A673 (cell line): ENCODE measurements at regions not wholly inside any gene's neighbourhood (a gene's known extent, or its start where the extent isn't known, plus 50 kb on each side); places are given as distances from the start of the nearest gene placed in this dataset.

Experiments
- BruUV-seq: library from RNA; stranded (reverse); fragments of 400-500 nt; replicated peaks from 2 replicates; lab custom pipeline; 2021; lab: Mats Ljungman, UMichigan
- CTCF ChIA-PET: fragments of 300-600 bp; sonication (Branson Sonifier 250); formaldehyde crosslinking; loops from one replicate; lab custom pipeline; 2022; ENCODE audit warnings: antibody characterized with exemption; lab: Charles Lee
- POLR2A ChIA-PET: fragments of 300-600 bp; sonication (Branson Sonifier 250); formaldehyde crosslinking; loops from one replicate; lab custom pipeline; 2022; ENCODE audit warnings: antibody characterized with exemption; ENCODE audit not compliant: low non-redundant PET; lab: Charles Lee
- DNase-seq: peaks from one replicate; pipeline ENCODE4 v3.0.0-alpha.2; 2015; ENCODE audit warnings: low spot score
- H3K27ac ChIP-seq: fragments of 200-600 bp; sonication (generic); 2 replicates; pipeline ENCODE4 v1.5.1; 2016; ENCODE audit warnings: mixed run types, low read depth, mild to moderate bottlenecking, mixed read lengths, antibody characterized with exemption, low read length; ENCODE audit not compliant: poor library complexity, severe bottlenecking
- H3K27me3 ChIP-seq: fragments of 200-600 bp; sonication (generic); replicated peaks from 2 replicates; pipeline ENCODE4 v1.6.1; 2017; ENCODE audit warnings: mixed run types, low read depth, mild to moderate bottlenecking, mixed read lengths, antibody characterized with exemption, low read length; ENCODE audit not compliant: insufficient read depth, poor library complexity
- H3K36me3 ChIP-seq: fragments of 200-600 bp; sonication (generic); 2 replicates; pipeline ENCODE4 v1.6.1; 2016; ENCODE audit warnings: mixed run types, mild to moderate bottlenecking, mixed read lengths, antibody characterized with exemption, low read length; ENCODE audit not compliant: insufficient read depth, poor library complexity, severe bottlenecking
- H3K4me1 ChIP-seq: fragments of 200-600 bp; sonication (generic); 2 replicates; pipeline ENCODE4 v1.6.1; 2017; ENCODE audit warnings: mixed run types, mild to moderate bottlenecking, mixed read lengths, antibody characterized with exemption, low read length; ENCODE audit not compliant: insufficient read depth, poor library complexity, severe bottlenecking
- H3K4me3 ChIP-seq: fragments of 200-600 bp; sonication (generic); 2 replicates; pipeline ENCODE4 v1.5.1; 2016; ENCODE audit warnings: low read depth, mixed run types, mild to moderate bottlenecking, mixed read lengths, low read length; ENCODE audit not compliant: poor library complexity, severe bottlenecking
- H3K9me3 ChIP-seq: fragments of 200-600 bp; sonication (generic); 2 replicates; pipeline ENCODE4 v1.6.1; 2016; ENCODE audit warnings: mixed run types, low read depth, mild to moderate bottlenecking, mixed read lengths, antibody characterized with exemption, low read length; ENCODE audit not compliant: poor library complexity, severe bottlenecking
- EZH2 ChIP-seq: fragments of 200-600 bp; sonication (generic); IDR thresholded peaks from 2 replicates; pipeline ENCODE4 v1.6.1; 2017; ENCODE audit warnings: borderline replicate concordance, low read depth, mild to moderate bottlenecking, mixed read lengths, antibody characterized with exemption, low read length; ENCODE audit not compliant: poor library complexity, severe bottlenecking
- intact Hi-C: fragments of 100-400 bp; cut with micrococcal nuclease; formaldehyde crosslinking; loops from one replicate; pipeline ENCODE4 v1.10.0; 2022; ENCODE audit not compliant: unreplicated experiment
- TF ChIP-seq, protein P1 (sequence below): fragments of 300-800, 200-600 bp; sonication (generic); conservative IDR thresholded peaks from 2 replicates; pipeline ENCODE4 v1.5.1; 2017; ENCODE audit warnings: low read depth, mild to moderate bottlenecking, antibody characterized with exemption, low read length, moderate library complexity, mixed read lengths

DNA sequence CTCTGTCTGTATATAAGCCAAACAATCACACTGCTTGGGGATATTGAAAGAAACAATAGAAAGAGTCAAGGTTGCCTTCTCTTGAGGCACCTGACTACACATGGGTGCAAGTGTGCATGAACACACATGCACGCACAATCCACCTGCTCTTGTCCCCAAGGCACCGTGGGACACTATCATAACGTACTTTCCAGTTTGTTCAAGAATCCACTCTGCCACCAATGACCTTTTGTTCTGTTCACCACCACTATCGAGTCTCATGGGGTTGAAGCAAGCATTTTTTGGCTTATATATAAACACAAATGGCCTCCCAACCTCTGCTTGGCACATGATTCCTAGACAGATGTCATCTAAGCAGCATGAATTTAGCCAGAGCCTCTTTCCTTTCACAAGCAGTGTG is 365.4 kb downstream of the EMP1 start:
- Histone ChIP-seq H3K9me3 (no peaks in the 10 kb centered on the region), H3K36me3 (no peaks in the 10 kb centered on the region), H3K27me3 (peaks cover 57% of the 10 kb centered on the region), H3K27ac (no peak overlapping the region), H3K4me3 (no peak overlapping the region), H3K4me1 (no peaks in the 10 kb centered on the region)
- intact Hi-C loops: no loop called here
- TF ChIP-seq, protein P1, sequence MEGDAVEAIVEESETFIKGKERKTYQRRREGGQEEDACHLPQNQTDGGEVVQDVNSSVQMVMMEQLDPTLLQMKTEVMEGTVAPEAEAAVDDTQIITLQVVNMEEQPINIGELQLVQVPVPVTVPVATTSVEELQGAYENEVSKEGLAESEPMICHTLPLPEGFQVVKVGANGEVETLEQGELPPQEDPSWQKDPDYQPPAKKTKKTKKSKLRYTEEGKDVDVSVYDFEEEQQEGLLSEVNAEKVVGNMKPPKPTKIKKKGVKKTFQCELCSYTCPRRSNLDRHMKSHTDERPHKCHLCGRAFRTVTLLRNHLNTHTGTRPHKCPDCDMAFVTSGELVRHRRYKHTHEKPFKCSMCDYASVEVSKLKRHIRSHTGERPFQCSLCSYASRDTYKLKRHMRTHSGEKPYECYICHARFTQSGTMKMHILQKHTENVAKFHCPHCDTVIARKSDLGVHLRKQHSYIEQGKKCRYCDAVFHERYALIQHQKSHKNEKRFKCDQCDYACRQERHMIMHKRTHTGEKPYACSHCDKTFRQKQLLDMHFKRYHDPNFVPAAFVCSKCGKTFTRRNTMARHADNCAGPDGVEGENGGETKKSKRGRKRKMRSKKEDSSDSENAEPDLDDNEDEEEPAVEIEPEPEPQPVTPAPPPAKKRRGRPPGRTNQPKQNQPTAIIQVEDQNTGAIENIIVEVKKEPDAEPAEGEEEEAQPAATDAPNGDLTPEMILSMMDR: no peak
- no peak for TF ChIP-seq EZH2
- ChIA-PET CTCF (no interaction called here), POLR2A (no interaction called here)
- no TSS peak for BruUV-seq
- no peak for DNase-seq

DNA sequence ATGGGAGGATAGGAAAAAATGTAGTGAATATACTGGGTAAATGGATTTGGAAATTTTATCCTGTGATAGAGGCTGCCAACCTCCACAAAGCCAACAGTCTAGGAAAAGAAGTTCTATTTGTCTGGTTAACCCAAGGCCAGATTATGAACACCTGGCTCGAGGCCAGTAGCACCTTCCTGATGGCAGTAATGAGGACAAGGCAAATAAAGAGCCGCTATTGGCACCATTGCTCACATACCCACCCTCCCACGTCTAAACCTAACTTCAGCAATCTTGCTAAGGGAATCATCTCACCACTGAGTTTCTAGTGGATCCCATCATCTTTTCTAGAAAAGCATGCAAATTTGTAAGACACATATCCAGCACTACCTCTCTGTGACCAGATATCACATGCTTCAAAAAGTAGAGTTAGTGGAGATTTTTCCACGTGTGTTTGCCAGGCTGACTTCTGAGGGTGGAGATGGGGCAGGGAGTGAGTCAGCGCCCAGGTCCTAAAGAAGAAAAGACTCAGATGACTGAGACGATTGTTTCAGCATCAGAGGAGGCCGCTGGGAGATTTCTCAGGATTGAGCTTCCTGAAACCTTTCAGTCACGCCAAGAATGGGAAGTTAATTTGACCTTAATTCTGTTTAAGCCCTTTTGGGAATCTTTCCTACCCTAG is 362.9 kb downstream of the EMP1 start:
- Histone ChIP-seq H3K4me3 (no peak overlapping the region), H3K27ac (no peak overlapping the region), H3K36me3 (no peaks in the 10 kb centered on the region), H3K9me3 (no peaks in the 10 kb centered on the region), H3K27me3 (peaks cover 57% of the 10 kb centered on the region), H3K4me1 (no peaks in the 10 kb centered on the region)
- no peak for DNase-seq
- BruUV-seq: no TSS peak
- no peak for TF ChIP-seq EZH2
- CTCF ChIA-PET: no interaction called here
- POLR2A ChIA-PET: no interaction called here
- intact Hi-C loops: no loop called here

DNA sequence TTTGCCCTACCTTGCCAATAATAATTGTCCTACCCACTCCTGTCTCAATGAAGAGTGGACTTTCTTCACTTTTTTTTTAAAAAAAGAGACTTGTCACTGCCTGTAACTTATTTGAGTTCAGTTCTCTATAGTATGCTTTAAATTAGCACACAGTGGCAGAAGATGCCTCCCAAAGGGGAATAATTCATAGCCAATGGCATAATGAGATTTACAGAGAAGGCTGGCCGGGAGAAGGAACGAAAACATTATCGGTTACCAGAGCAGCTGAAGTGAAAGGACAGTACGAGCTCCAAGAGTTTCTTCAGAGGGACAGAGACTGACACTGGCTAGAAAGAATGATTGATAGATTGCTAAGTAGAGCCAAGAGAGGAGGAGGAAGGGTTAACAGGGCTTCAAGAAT is 356.3 kb downstream of the EMP1 start:
- intact Hi-C loops: no loop called here
- Histone ChIP-seq H3K27me3 (peaks cover 84% of the 10 kb centered on the region), H3K27ac (no peak overlapping the region), H3K36me3 (no peaks in the 10 kb centered on the region), H3K4me1 (no peaks in the 10 kb centered on the region), H3K9me3 (no peaks in the 10 kb centered on the region), H3K4me3 (no peak overlapping the region)
- no peak for TF ChIP-seq EZH2
- TF ChIP-seq, protein P1: no peak
- no peak for DNase-seq
- POLR2A ChIA-PET: no interaction called here
- CTCF ChIA-PET: no interaction called here
- BruUV-seq: no TSS peak

DNA sequence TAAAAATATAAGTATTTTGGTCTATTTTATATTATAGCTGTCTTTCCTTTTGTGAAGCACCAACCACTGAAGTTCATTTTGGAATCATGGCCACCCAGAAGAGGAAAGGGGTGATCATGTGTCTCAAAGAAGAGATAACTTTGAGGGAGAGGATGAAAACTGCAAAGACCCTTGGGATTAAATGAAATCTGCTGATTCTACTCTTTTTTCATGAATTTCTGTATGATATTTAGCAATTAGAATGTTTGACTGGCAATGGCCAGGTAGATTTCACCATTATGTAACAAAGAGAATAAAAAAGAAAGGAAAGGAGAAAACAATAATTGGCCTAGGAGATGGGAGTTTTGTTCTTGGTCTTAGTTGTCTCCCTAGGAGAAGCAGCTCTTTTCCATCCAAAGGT is 350.8 kb downstream of the EMP1 start:
- POLR2A ChIA-PET: no interaction called here
- no peak overlapping the region for H3K27ac ChIP-seq
- H3K36me3 ChIP-seq: no peaks in the 10 kb centered on the region
- H3K27me3 ChIP-seq: peaks cover 73% of the 10 kb centered on the region
- no peaks in the 10 kb centered on the region for H3K9me3 ChIP-seq
- TF ChIP-seq, protein P1: no peak
- no peak for TF ChIP-seq EZH2
- no peak overlapping the region for H3K4me3 ChIP-seq
- no TSS peak for BruUV-seq
- intact Hi-C loops: no loop called here
- CTCF ChIA-PET: interaction anchor here (2.1 kb wide), 1 partner anchor 12 kb away, joined by 8 read pairs; no protein-coding TSS in a partner anchor
- no peak for DNase-seq
- H3K4me1 ChIP-seq: no peaks in the 10 kb centered on the region
